SU-DHL-6 (cell line): ENCODE measurements at regions not wholly inside any gene's neighbourhood (a gene's known extent, or its start where the extent isn't known, plus 50 kb on each side); places are given as distances from the start of the nearest gene placed in this dataset.
"Not testable (repeated sequence)": the region's sequence is repeated elsewhere in the genome, so short reads cannot be mapped to it uniquely, and the experiment has no call there.

Experiments
- CTCF ChIP-seq: fragments of 200-600 bp; sonication (generic); IDR thresholded peaks from one replicate; pipeline ENCODE4 v1.5.1; 2017; ENCODE audit warnings: antibody characterized with exemption, mild to moderate bottlenecking, low read length, moderate library complexity; ENCODE audit not compliant: insufficient read depth, poor library complexity, severe bottlenecking
- EZH2phosphoT487 ChIP-seq: fragments of 200-600 bp; sonication (generic), shearing (Covaris generic); conservative IDR thresholded peaks from 2 replicates; pipeline ENCODE4 v1.6.1; 2018; ENCODE audit warnings: mild to moderate bottlenecking, antibody characterized with exemption, low read length, moderate library complexity, mixed read lengths

GRCh38 chr7:6959942-6960341, 133.9 kb upstream of the CCZ1B start:
- not testable (repeated sequence) for TF ChIP-seq CTCF, EZH2phosphoT487
